ENCODE measurements at regions not wholly inside any gene's neighbourhood (a gene's known extent, or its start where the extent isn't known, plus 50 kb on each side); places are given as distances from the start of the nearest gene placed in this dataset.
"Not testable (repeated sequence)": the region's sequence is repeated elsewhere in the genome, so short reads cannot be mapped to it uniquely, and the experiment has no call there.

DNA sequence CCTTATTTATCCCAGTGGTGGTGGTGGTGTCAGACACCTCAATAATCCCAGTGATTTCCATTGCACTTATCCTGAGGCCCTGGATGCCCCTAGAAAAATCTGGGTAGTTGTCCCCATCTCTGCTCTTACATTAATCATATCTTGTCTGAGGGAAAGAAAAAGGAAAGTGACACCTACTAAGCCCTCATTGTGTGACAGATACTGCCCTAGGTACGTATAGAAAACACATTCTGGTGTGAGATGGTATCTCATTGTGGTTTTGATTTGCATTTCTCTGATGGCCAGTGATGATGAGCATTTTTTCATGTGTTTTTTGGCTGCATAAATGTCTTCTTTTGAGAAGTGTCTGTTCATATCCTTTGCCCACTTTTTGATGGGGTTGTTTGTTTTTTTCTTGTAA lies 162.6 kb upstream of the JADE1 start:
- DNase-seq = not testable (repeated sequence)

- not testable (repeated sequence) for DNase-seq
Measured at GRCh38 chr4:128644693-128645654, 164.5 kb upstream of the JADE1 start.

DNA sequence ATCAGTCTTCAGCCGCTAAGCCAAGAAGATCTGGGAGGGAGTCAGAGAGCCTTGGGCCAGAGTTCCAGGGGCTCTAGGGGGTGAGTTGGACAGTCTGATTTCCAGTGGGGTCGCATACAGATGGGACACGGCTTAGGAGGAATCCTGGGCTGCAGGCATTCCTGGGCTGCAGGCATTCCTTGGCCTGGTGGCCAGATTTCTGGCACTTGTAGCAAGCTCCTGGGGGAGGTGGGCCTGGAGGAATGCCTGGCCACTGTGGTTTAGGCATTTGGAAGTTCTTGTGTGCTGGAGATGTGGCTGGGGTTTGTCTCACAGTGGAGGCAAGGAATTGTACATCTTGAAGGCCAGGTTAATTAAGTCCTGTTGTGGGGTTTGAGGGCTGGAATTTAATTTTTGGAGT lies 165.4 kb upstream of the JADE1 start:
- not testable (repeated sequence) for DNase-seq

DNA sequence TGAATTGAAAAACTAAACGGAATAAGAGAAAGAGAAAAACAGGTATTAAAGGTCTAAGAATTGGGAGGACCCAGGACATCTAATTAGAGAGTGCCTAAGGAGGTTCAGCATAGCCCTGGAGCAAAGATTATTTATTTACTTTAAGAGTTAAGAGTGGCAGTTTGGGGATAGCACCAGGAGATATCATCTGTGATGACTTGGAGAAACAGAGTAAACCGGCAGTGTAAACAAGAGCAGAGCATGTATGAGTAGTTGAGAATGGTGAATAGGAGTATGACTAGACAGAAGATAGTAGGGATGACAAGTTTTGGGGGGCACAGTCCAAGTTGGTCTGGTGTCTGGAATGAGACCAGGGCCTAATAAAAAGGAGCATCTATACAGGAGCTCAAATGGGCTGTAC lies 167.9 kb upstream of the JADE1 start:
- DNase-seq = not testable (repeated sequence)

DNA sequence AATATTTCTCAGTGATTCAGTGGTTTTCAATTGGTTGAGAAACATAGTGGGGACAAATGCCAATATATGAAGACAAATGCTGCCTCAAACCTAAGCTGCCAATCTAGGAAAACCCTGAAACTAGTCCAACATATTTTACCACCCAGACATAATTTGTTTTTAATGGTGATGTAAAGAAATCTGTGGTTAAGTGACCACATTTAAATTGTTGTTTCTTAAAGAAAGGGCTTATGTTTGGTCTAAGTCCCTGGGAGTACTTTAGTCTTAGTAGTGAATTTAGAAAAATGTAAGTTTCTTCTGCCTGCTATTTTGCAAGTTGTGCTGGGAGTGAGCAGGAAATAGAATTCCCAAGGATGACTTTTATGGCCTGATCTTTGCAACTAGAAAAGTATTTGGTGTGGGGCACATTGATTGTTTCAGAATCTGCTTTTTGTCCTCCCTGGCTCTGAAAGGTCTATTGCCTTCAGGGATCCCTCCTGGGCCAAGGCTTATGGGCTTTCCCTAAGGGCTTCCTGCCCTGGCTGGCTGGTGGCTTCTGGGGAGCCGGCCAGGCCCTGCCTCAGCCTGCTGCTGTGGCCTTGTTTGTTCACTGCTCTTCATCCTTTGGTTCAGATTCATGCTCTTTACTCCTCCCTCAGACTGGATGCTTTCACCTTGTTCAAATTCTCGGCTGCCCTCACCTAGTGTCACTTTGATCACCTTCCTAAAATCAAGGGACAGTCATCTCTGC lies 169.8 kb upstream of the JADE1 start:
- DNase-seq = no peak

DNA sequence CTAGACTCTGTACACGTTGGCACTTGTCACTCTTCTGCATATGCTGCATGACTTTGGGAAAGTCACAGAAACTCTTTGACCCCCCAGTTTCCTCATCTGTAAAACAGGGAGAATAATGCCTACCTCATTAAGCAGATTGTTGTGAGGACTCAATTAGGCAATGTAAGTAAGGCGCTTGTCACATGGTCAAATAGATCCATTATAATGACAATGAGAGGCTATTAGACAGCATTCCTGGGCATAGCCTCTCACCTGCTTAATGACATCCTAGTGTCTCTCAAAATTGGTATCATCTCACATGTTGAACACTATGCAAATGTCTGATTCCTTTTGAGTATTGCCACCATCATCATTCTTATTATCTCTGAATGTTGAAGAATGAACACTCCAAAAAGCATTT lies 172.6 kb upstream of the JADE1 start:
- no peak for DNase-seq

DNA sequence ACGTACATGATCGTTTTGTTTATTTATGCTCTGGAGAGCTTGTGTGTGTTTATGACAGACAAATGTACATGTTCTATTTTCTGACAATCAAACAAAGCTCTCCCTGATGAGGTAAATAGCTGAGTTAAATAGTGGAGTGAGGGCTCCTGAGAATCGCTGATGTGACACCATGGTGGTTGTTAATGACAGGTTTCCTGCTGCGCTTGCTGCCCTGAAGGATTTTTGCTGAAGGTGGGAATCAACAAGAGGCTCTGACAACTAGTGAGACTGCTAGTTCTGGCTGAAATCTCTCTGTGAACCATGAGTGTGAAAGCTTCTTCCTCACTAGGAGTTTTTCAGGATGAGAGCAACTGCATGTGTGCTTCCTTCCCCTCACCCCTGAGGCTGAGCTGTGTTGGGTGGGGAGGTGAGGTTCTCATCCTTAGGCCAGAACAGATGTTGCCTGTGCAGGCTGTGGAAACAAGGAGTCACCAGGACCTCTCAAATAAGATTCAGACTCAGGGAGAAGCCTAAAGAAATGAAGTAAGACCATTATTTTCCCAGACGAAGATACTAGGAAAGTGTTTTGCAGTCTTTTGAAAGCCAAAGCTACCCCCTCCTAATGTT lies 173.4 kb upstream of the JADE1 start:
- peak; percentile 49 for DNase-seq

- DNase-seq = peak; percentile 49
Measured at GRCh38 chr4:128635141-128635954, 174.2 kb upstream of the JADE1 start.

DNA sequence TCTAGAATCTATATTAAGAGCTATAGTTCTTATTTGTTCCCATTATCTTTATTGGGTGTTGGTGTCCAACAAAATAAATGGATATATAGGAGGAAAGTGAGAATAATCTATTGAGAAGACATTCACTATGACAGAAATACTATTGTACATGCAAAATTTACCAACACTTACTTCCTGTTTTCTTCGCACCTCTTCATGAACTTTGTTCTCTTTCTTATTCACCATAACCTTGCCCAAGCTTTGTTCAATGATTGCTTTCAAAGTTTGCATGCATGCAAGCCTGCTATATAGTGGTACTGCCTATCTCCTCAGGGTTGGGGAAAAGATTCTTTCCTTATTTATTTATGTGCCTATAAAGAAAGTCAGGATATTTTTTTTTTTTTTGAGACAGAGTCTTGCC lies 176.4 kb upstream of the JADE1 start:
- no peak for DNase-seq

GRCh38 chr4:128630871-128631270 lies 178.6 kb upstream of the JADE1 start:
- peak; percentile 16 for DNase-seq

- DNase-seq = no peak
Measured at GRCh38 chr4:128623508-128624215, 185.8 kb upstream of the JADE1 start.

DNA sequence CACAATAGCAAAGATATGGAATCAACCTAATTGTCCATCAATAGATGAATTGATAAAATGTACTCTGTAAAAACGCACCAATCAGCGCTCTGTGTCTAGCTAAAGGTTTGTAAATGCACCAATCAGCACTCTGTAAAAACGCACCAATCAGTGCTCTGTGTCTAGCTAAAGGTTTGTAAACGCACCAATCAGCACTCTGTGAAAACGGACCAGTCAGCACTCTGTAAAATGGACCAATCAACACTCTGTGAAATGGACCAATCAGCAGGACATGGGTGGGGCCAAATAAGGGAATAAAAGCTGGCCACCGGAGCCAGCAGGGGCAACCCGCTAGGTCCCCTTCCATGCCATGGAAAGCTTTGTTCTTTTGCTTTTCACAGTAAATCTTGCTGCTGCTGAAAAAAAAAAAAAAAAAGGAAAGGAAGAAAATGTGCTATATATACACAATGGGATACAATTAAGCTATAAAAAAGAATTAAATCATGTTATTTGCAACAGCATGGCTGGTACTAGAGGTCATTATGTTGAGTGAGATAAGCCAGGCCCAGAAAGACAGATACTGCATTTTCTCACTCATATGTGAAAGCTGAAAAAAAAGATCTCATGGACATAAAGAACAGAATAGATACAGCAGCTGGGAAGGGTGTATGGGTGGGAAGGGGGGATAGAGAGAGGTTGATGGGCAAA lies 189.1 kb upstream of the JADE1 start:
- DNase-seq = not testable (repeated sequence)

- DNase-seq = peak; percentile 12
Measured at GRCh38 chr4:128615197-128615596, 194.3 kb upstream of the JADE1 start.

GRCh38 chr4:128608006-128608405 lies 201.5 kb upstream of the JADE1 start:
- no peak for DNase-seq

GRCh38 chr4:128606173-128606572 lies 203.3 kb upstream of the JADE1 start:
- DNase-seq = no peak

- DNase-seq = no peak
Measured at GRCh38 chr4:128604840-128605239, 204.7 kb upstream of the JADE1 start.

DNA sequence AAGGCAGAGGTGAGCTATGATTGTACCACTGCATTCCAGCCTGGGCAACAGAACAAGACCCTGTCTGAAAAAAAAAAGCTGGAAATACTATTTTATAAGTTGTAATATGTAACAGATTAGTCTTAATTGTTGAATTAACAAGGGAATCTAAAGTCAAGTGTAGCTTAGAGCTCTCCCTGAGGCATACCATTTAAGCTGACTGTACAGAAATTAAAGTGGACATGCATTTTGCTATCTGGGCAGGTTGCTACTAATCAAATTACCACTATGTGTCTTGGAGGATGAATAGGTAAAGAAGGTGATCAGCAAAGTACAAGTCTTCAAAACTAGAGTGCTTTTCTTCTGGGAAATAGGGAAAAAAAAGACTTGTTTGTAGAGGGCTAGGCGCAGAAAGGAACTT lies 205.3 kb upstream of the JADE1 start:
- no peak for DNase-seq

- DNase-seq = no peak
Measured at GRCh38 chr4:128603081-128603480, 206.4 kb upstream of the JADE1 start.

- DNase-seq = no peak
Measured at GRCh38 chr4:128601991-128602695, 207.4 kb upstream of the JADE1 start.

- peak; percentile 80 for DNase-seq
Measured at GRCh38 chr4:128600996-128601871, 208.3 kb upstream of the JADE1 start.

Measured in DMS79 treated with DMSO at 0.1 percent for 48 hours (cell line).